ENCODE measurements at regions not wholly inside any gene's neighbourhood (a gene's known extent, or its start where the extent isn't known, plus 50 kb on each side); places are given as distances from the start of the nearest gene placed in this dataset.

DNA sequence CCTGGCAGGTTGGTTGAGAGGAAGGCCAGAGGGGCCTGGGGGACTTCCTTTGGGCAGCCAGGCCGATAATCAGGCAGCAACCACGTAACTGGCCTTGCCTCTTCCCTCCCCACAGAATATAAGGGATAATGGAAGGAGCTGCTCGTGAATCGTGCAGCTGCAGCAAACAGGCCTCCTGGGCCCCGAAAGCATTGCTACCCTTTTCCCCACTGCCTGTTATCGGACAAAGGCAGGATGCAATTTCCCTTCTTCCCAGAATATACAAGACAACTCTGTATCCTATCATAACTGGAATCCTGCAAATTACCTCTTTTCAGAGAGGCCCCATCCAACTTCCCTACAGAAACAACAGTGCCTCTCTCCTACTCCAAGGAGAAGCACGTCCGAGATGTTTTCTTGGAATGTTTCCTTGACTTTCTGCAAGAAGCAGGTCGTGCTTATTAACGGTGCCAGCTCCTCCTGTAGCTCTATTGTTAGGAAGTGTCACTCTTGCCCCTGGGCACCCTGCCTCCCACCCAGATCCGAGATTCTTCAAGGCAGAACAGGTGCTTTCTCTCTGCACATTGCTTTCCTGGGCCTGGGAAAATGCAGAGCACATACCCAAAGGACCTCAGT lies 106.0 kb upstream of the TIAM1 start:
- H3K36me3 ChIP-seq = no peaks in the 10 kb centered on the region
- no peak overlapping the region for H3K27ac ChIP-seq
- H3K4me3 ChIP-seq = no peak overlapping the region
- no peaks in the 10 kb centered on the region for H3K9me3 ChIP-seq
- H3K4me1 ChIP-seq = no peaks in the 10 kb centered on the region
- TF ChIP-seq, protein P1, sequence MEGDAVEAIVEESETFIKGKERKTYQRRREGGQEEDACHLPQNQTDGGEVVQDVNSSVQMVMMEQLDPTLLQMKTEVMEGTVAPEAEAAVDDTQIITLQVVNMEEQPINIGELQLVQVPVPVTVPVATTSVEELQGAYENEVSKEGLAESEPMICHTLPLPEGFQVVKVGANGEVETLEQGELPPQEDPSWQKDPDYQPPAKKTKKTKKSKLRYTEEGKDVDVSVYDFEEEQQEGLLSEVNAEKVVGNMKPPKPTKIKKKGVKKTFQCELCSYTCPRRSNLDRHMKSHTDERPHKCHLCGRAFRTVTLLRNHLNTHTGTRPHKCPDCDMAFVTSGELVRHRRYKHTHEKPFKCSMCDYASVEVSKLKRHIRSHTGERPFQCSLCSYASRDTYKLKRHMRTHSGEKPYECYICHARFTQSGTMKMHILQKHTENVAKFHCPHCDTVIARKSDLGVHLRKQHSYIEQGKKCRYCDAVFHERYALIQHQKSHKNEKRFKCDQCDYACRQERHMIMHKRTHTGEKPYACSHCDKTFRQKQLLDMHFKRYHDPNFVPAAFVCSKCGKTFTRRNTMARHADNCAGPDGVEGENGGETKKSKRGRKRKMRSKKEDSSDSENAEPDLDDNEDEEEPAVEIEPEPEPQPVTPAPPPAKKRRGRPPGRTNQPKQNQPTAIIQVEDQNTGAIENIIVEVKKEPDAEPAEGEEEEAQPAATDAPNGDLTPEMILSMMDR (IDR thresholded peaks at IDR 0.05) = no peak
- no peaks in the 10 kb centered on the region for H3K27me3 ChIP-seq
- no peak for DNase-seq (ENCODE audit: low spot score)

DNA sequence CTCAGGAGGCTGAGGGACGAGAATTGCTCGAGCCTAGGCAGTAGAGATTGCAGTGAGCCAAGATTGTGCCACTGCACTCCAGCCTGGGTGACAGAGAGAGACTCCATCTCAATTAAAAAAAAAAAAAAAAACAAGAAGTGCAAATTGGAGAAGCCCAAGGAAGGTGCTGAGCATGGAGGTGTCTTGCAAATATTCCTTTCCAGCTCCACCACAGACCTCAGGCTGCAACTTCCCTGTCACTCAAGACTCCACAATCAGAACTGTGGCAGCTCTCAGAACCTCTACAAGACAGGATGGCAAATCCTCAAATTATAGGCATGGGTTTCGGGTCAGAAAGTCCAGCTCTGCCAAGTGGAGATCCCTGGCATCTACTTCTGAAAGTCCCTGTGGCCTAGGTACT lies 104.4 kb upstream of the TIAM1 start:
- H3K9me3 ChIP-seq = no peaks in the 10 kb centered on the region
- no peaks in the 10 kb centered on the region for H3K36me3 ChIP-seq
- H3K4me3 ChIP-seq = no peak overlapping the region
- TF ChIP-seq, protein P1 (IDR thresholded peaks at IDR 0.05) = no peak
- no peaks in the 10 kb centered on the region for H3K27me3 ChIP-seq
- H3K27ac ChIP-seq = no peak overlapping the region
- H3K4me1 ChIP-seq = no peaks in the 10 kb centered on the region
- DNase-seq (ENCODE audit: low spot score) = no peak

DNA sequence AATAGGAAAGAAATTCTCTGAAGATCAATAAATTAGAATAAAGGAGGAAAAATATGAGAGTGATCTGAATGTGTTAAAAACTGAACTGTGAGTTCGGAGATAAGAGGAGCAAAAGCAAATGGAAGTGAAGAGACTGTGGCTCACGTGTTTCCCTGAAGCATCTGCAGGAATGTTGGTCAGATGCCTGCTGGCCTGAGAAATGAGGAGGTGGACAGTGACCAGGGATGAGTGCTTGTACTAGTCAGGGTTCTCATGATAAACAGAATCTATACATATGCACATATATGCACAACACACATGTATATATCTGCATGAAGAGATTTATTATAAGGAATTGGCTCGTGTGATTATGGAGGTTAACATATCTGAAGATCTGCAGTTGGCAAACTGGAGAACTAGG lies 103.4 kb upstream of the TIAM1 start:
- H3K27ac ChIP-seq = no peak overlapping the region
- no peak for DNase-seq (ENCODE audit: low spot score)
- no peaks in the 10 kb centered on the region for H3K36me3 ChIP-seq
- H3K4me3 ChIP-seq = no peak overlapping the region
- TF ChIP-seq, protein P1 (IDR thresholded peaks at IDR 0.05) = no peak
- no peaks in the 10 kb centered on the region for H3K4me1 ChIP-seq
- H3K9me3 ChIP-seq = no peaks in the 10 kb centered on the region
- H3K27me3 ChIP-seq = no peaks in the 10 kb centered on the region

DNA sequence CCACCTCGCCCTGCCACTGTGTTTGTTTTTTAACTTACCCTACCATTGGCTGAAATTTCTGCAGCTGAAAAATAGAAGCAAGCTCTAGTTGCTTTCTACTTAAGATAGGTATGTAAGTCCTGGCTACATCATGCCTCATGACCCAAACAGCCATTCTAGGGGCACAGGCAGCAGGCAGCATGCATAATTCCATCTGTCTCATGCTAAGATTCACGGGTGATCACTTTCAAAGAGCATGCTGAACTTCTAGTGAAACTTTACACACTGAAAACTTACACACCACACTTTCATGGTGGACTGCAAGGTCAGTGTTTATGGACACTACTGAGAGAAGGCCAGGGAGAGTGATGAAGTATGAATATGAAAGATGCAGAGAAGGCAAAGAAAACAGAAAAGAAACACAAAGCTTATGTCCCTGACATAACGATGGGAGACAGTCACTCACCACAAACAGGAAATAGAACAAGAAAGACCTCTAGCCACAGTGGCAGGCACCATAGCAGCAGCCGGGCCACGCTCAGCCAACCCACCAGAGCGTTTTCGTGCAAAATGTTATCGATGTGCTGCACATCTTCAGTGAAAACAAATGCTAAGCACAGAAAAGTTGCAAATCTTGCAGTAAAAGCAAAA lies 102.3 kb upstream of the TIAM1 start:
- Histone ChIP-seq H3K27me3 (no peaks in the 10 kb centered on the region), H3K4me3 (no peak overlapping the region), H3K9me3 (peaks cover 4 to 5% of the 10 kb centered on the region in 2 donors), H3K27ac (no peak overlapping the region), H3K4me1 (no peaks in the 10 kb centered on the region), H3K36me3 (no peaks in the 10 kb centered on the region)
- no peak for DNase-seq (ENCODE audit: low spot score)
- TF ChIP-seq, protein P1 (IDR thresholded peaks at IDR 0.05) = no peak

DNA sequence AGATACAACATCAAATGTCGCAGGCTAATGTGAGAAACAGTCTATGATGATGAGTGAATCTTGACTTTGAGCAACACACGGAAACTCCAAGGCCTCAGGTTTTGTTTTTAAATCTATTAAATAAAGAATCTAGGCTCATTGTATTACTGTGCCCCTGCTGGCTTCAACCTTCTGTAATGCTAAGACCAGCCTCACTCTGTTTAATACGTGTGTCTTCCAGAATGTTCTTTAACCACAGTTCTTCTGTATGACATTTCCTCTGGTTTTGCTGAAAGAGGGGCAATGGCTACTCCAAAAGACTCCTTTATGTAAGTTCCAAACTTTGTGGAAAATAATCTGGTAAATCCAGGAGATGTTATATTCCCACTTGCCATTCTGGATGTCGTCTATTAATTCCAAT lies 101.1 kb upstream of the TIAM1 start:
- Histone ChIP-seq H3K27me3 (no peaks in the 10 kb centered on the region), H3K27ac (no peak overlapping the region), H3K4me3 (no peak overlapping the region), H3K4me1 (no peaks in the 10 kb centered on the region), H3K36me3 (no peaks in the 10 kb centered on the region), H3K9me3 (peaks cover 8 to 17% of the 10 kb centered on the region in 2 donors)
- TF ChIP-seq, protein P1 (IDR thresholded peaks at IDR 0.05) = no peak
- DNase-seq (ENCODE audit: low spot score) = no peak

Measured in right atrium auricular region (tissue), 2 donors.